AG09319 (cell line): ENCODE measurements at regions not wholly inside any gene's neighbourhood (a gene's known extent, or its start where the extent isn't known, plus 50 kb on each side); places are given as distances from the start of the nearest gene placed in this dataset.

Experiments used
- DNase-seq: peaks from one replicate; pipeline ENCODE4 v3.0.0-alpha.2; 2010; ENCODE audit warnings: low read depth; ENCODE audit errors: extremely low read depth
- TF ChIP-seq, protein P1 (sequence below): IDR thresholded peaks from 2 replicates; pipeline ENCODE4 v1.5.1; 2011; ENCODE audit warnings: low read depth, mild to moderate bottlenecking, inconsistent platforms, low read length, moderate library complexity

DNA sequence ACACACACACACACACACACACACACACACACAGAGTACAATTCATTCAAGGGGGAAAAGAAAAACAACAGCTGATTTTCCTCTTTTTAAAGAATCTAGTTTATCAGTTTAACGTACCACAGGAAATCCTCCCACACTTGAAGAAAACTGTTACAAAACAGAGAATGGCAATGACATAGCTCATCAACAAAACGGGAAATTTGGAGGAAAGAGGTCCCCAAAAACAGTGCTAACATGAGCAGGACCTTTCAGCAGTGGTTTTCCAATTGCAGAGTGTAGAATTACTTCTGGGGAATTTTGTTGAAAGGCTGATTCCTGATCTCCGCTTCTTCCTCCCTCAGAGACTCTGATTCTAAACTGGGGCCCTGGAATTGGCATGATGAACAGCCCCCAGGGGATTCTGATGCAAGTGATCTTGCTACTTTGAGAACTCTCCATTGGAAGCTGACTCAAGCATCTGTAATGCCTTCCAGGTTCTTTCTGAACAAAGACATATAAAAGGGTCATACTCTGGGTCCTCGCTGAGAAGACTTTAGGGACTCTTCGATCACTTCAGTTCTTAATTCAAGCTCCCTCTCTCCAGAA lies 442.6 kb upstream of the PROK2 start:
- DNase-seq = no peak
- TF ChIP-seq, protein P1, sequence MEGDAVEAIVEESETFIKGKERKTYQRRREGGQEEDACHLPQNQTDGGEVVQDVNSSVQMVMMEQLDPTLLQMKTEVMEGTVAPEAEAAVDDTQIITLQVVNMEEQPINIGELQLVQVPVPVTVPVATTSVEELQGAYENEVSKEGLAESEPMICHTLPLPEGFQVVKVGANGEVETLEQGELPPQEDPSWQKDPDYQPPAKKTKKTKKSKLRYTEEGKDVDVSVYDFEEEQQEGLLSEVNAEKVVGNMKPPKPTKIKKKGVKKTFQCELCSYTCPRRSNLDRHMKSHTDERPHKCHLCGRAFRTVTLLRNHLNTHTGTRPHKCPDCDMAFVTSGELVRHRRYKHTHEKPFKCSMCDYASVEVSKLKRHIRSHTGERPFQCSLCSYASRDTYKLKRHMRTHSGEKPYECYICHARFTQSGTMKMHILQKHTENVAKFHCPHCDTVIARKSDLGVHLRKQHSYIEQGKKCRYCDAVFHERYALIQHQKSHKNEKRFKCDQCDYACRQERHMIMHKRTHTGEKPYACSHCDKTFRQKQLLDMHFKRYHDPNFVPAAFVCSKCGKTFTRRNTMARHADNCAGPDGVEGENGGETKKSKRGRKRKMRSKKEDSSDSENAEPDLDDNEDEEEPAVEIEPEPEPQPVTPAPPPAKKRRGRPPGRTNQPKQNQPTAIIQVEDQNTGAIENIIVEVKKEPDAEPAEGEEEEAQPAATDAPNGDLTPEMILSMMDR = no peak

DNA sequence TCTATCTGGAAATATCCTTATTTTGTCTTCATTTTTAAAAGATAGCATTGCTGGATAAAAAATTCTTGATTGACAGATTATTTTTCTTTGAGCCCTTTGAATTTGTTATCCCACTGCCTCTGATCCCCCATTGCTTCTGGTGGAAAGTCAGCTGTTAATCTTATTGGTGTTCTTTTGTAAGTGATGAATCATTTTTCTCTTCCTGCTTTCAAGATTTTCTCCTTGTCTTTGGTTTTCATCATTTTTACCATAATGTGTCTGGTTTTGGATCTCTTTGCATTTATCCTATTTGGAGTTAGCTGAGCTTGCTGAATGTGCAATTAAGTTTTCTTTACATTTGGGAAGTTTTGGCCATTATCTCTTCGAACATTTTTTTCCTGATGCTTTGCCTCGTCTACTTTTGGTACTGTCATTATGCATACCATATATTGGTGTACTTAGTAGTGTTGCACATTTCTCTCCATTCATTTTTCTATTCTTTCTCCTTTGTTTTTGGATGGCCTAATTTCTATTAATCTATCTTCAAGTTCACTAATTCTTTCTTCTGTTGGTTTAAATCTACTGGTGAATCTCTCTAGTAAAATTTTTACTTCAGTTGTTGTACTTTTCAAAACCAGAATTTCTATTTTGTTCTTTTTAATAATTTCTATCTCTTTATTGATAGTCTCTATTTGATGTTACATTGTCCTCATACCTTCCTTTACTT lies 440.0 kb upstream of the PROK2 start:
- no peak for DNase-seq

DNA sequence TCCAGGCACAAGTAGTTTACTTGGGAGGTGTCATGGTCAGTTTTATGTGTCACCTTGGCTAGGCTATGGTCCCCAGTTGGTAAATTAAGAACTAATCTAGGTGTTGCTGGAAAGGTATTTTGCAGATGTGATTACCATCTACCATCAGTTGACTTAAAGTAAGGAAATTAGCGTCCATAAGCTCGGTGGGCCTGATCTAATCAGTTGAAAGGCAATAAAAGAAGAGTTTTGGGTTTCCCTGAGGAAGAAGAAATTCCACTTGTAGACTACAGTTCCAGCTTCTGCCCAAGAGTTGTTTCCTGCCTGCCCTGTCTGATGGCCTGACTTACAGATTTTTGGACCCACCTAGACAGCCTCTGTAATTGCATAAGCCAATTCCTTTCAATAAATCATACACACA lies 438.7 kb upstream of the PROK2 start:
- no peak for DNase-seq
- TF ChIP-seq, protein P1 = no peak

More for the DNA sequence above, 440.0 kb upstream of the PROK2 start:
- TF ChIP-seq, protein P1 = no peak

DNA sequence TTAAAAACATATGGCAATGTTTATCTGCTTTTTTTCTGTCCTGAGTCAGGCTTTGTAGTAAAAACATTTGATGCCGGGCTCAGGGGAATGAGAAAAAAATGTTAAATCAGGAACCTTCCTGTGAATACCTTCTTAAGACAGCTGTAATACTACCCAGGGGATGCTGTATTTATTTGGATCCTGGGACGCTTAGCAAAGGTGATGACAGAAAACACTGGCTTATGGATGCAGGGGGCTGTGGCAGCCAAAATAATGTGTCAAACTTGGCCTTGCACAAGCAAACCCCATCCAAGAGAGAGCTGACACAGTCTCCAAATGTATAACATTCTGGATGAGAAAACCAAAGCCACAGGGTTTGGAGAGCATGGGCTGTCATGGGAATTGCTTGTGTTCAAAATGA lies 438.2 kb upstream of the PROK2 start:
- TF ChIP-seq, protein P1 = no peak
- DNase-seq = no peak

DNA sequence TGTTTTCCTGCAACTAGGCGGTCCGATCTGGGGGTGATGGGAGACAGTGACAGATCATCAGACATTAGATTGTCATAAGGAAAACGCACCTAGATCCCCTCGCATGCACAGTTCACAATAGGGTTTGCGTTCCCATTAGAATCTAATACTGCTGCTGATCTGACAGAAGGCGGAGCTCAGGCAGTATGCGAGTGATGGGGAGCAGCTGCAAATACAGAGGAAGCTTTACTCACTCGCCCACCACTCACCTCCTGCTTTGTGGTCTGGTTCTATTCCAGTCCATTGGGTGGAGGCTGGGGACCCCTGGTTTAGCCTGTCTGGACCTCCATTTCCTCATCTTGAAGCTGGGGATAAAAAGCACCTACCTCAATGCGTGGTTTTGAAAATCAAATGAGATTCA lies 437.5 kb upstream of the PROK2 start:
- no peak for DNase-seq
- TF ChIP-seq, protein P1 = no peak

DNA sequence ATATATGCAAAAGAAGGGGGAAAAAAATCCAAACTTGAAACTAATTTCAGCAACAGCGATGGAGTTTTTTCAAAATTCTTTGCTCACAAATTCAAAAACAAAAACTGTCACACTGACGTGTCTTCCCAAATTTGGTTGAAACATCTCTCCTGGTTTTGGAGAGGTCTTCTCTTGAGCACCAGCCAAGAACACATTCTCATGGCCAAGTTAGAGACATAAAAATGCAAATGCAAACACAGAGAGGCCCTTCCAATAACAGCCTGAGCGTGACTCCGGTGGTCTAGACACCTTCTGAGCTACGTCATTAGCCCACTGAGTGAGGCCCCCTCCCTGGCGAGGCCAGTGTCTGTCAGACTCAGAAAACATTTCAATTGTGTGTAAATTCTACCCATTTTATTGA lies 436.0 kb upstream of the PROK2 start:
- no peak for DNase-seq
- TF ChIP-seq, protein P1 = no peak

DNA sequence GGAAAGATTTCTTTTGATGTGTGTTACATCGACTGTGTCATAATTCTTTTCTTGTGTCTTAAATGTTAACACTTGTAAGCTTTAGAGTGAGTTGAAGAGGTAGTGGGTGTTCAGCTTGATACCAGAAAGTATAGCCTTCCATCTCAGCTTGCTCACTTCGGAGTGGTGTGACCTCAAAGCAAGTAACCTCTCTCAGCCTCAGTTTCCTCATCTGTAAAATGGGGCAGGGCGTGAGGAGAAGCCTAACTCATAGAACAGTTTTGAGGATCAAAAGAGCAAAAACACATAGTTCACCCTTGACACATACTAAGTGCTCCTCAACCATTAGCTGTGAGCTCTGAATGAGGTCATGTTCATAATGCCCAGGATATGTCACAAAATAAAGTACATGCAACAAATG lies 434.8 kb upstream of the PROK2 start:
- DNase-seq = no peak
- TF ChIP-seq, protein P1 = no peak
